IMR-90 (cell line): ENCODE measurements at regions not wholly inside any gene's neighbourhood (a gene's known extent, or its start where the extent isn't known, plus 50 kb on each side); places are given as distances from the start of the nearest gene placed in this dataset.

Experiments
- ATAC-seq: fragments of 200-7000 bp; cut with Tn5 transposase; 2 replicates; pipeline ENCODE4 v1.9.1; 2020; ENCODE audit warnings: low read depth, mild to moderate bottlenecking, moderate library complexity
- BruUV-seq: library from RNA; stranded (reverse); fragments of 400-500 nt; replicated peaks from 2 replicates; lab custom pipeline; 2021; lab: Mats Ljungman, UMichigan
- CTCF ChIA-PET: fragments of 300-600 bp; formaldehyde crosslinking; extraction: SDS; loops from one replicate; lab custom pipeline; 2021; ENCODE audit warnings: antibody characterized with exemption; lab: Yijun Ruan, JAX
- POLR2A ChIA-PET: fragments of 300-600 bp; sonication (Branson Sonifier 250); formaldehyde crosslinking; loops from one replicate; lab custom pipeline; 2022; ENCODE audit warnings: antibody characterized with exemption; ENCODE audit not compliant: unreplicated experiment; lab: Charles Lee
- DNase-seq: peaks from one replicate; pipeline ENCODE4 v3.0.0; 2013
- H2AFZ ChIP-seq: replicated peaks from 2 replicates; pipeline ENCODE3; 2013; ENCODE audit warnings: low read length, mild to moderate bottlenecking; ENCODE audit not compliant: poor library complexity
- H2AK5ac ChIP-seq: 2 replicates; pipeline ENCODE4 v1.6.1; 2013; ENCODE audit warnings: low read depth, low read length, inconsistent platforms
- H2AK9ac ChIP-seq: replicated peaks from 2 replicates; pipeline ENCODE3; 2013; ENCODE audit warnings: mild to moderate bottlenecking, low read depth, low read length, moderate library complexity; ENCODE audit not compliant: poor library complexity
- H2BK120ac ChIP-seq: 2 replicates; pipeline ENCODE4 v1.6.1; 2013; ENCODE audit warnings: low read depth, low read length, inconsistent platforms
- H2BK15ac ChIP-seq: 3 replicates; pipeline ENCODE4 v1.6.1; 2013; ENCODE audit warnings: low read depth, low read length, inconsistent platforms
- H2BK20ac ChIP-seq: 2 replicates; pipeline ENCODE4 v1.6.1; 2013; ENCODE audit warnings: low read depth, mild to moderate bottlenecking, inconsistent platforms, low read length, moderate library complexity
- H2BK5ac ChIP-seq: 2 replicates; pipeline ENCODE4 v1.6.1; 2013; ENCODE audit warnings: mild to moderate bottlenecking, low read depth, low read length, inconsistent platforms; ENCODE audit not compliant: poor library complexity, severe bottlenecking
- H3K14ac ChIP-seq: replicated peaks from 2 replicates; pipeline ENCODE4 v1.6.1; 2013; ENCODE audit warnings: low read depth, low read length, inconsistent platforms
- H3K18ac ChIP-seq: 2 replicates; pipeline ENCODE4 v1.6.1; 2013; ENCODE audit warnings: low read depth, low read length, control low read depth
- H3K23ac ChIP-seq: 2 replicates; pipeline ENCODE4 v1.6.1; 2013; ENCODE audit warnings: low read depth, low read length, inconsistent platforms
- H3K27ac ChIP-seq: 2 replicates; pipeline ENCODE4 v1.5.1; 2013; ENCODE audit warnings: mild to moderate bottlenecking, control low read depth, low read length; ENCODE audit not compliant: insufficient read depth
- H3K27me3 ChIP-seq: 2 replicates; pipeline ENCODE4 v1.6.1; 2013; ENCODE audit warnings: low read length; ENCODE audit not compliant: control insufficient read depth, insufficient read depth
- H3K36me3 ChIP-seq: 2 replicates; pipeline ENCODE4 v1.6.1; 2013; ENCODE audit warnings: low read length, mixed read lengths; ENCODE audit not compliant: control insufficient read depth, insufficient read depth
- H3K4ac ChIP-seq: 2 replicates; pipeline ENCODE4 v1.6.1; 2013; ENCODE audit warnings: low read depth, low read length, inconsistent platforms
- H3K4me1 ChIP-seq: 2 replicates; pipeline ENCODE4 v1.6.1; 2013; ENCODE audit warnings: low read length, mixed read lengths; ENCODE audit not compliant: control insufficient read depth, insufficient read depth
- H3K4me2 ChIP-seq: 2 replicates; pipeline ENCODE4 v1.6.1; 2013; ENCODE audit warnings: low read depth, mild to moderate bottlenecking, control low read depth, low read length, moderate library complexity
- H3K4me3 ChIP-seq: 2 replicates; pipeline ENCODE4 v1.5.1; 2013; ENCODE audit warnings: low read depth, mild to moderate bottlenecking, control low read depth, low read length, moderate library complexity; ENCODE audit not compliant: insufficient read depth
- H3K56ac ChIP-seq: 2 replicates; pipeline ENCODE4 v1.6.1; 2013; ENCODE audit warnings: low read length, inconsistent platforms; ENCODE audit not compliant: insufficient read depth; ENCODE audit errors: extremely low read depth
- H3K79me1 ChIP-seq, 2 experiments: 2 replicates each; pipeline ENCODE4 v1.6.1; 2013; ENCODE audit warnings: low read length in 2 of 2, inconsistent platforms in 1 of 2, low read depth in 1 of 2
- H3K9ac ChIP-seq: 2 replicates; pipeline ENCODE4 v1.6.1; 2013; ENCODE audit warnings: low read depth, low read length, control low read depth
- H3K9me1 ChIP-seq: 2 replicates; pipeline ENCODE4 v1.6.1; 2013; ENCODE audit warnings: low read length, inconsistent platforms; ENCODE audit not compliant: insufficient read depth
- H3K9me3 ChIP-seq: 2 replicates; pipeline ENCODE4 v1.6.1; 2013; ENCODE audit warnings: low read length; ENCODE audit not compliant: control insufficient read depth, insufficient read depth
- H4K20me1 ChIP-seq: 2 replicates; pipeline ENCODE4 v1.6.1; 2013; ENCODE audit warnings: low read length, inconsistent platforms; ENCODE audit not compliant: insufficient read depth
- H4K5ac ChIP-seq: 2 replicates; pipeline ENCODE4 v1.6.1; 2013; ENCODE audit warnings: mild to moderate bottlenecking, low read depth, low read length, control low read depth
- H4K8ac ChIP-seq, 2 experiments: 2 replicates each; pipeline ENCODE4 v1.6.1; 2013; ENCODE audit warnings: low read depth in 2 of 2, low read length in 2 of 2, control low read depth in 1 of 2, inconsistent platforms in 1 of 2
- H4K91ac ChIP-seq: 2 replicates; pipeline ENCODE4 v1.6.1; 2013; ENCODE audit warnings: low read depth, low read length, inconsistent platforms; ENCODE audit not compliant: insufficient read depth
- BHLHE40 ChIP-seq: fragments of 150-350 bp; IDR thresholded peaks from 2 replicates; pipeline ENCODE4 v1.6.1; 2016; ENCODE audit warnings: mild to moderate bottlenecking, low read depth, low read length
- CEBPB ChIP-seq: IDR thresholded peaks from 2 replicates; pipeline ENCODE4 v1.6.1; 2012; ENCODE audit warnings: low read depth, low read length, improper control_type of control experiment
- CHD1 ChIP-seq: IDR thresholded peaks from 2 replicates; pipeline ENCODE4 v1.6.1; 2012; ENCODE audit warnings: low read depth, low read length, improper control_type of control experiment
- FOS ChIP-seq: fragments of 150-350 bp; IDR thresholded peaks from 2 replicates; pipeline ENCODE4 v1.6.1; 2016; ENCODE audit warnings: low read depth, low read length
- MAFK ChIP-seq: IDR thresholded peaks from 2 replicates; pipeline ENCODE4 v1.6.1; 2012; ENCODE audit warnings: low read depth, low read length, improper control_type of control experiment
- MAZ ChIP-seq: IDR thresholded peaks from 2 replicates; pipeline ENCODE4 v1.6.1; 2012; ENCODE audit warnings: low read depth, mild to moderate bottlenecking, low read length, improper control_type of control experiment, moderate library complexity, borderline replicate concordance
- NFE2L2 ChIP-seq: fragments of 150-350 bp; IDR thresholded peaks from 2 replicates; pipeline ENCODE4 v1.6.1; 2016; ENCODE audit warnings: low read depth, mild to moderate bottlenecking, low read length
- POLR2A ChIP-seq: IDR thresholded peaks from 2 replicates; pipeline ENCODE4 v1.6.1; 2012; ENCODE audit warnings: mild to moderate bottlenecking, low read depth, low read length
- RAD21 ChIP-seq: IDR thresholded peaks from 2 replicates; pipeline ENCODE4 v1.6.1; 2012; ENCODE audit warnings: low read length, improper control_type of control experiment
- RCOR1 ChIP-seq: IDR thresholded peaks from 2 replicates; pipeline ENCODE4 v1.6.1; 2012; ENCODE audit warnings: mild to moderate bottlenecking, low read length, improper control_type of control experiment; ENCODE audit not compliant: insufficient replicate concordance
- SMC3 ChIP-seq: fragments of 150-350 bp; IDR thresholded peaks from 2 replicates; pipeline ENCODE4 v1.6.1; 2016; ENCODE audit warnings: low read depth, mild to moderate bottlenecking, antibody characterized with exemption, low read length, moderate library complexity
- WGBS, 2 experiments: methylation state at CpG; one replicate each; pipeline versions ENCODE4 v1.1.5 to v1.1.7; 2013; ENCODE audit warnings: missing lambda C conversion rate in 2 of 2; ENCODE audit not compliant: insufficient read length in 1 of 2; ENCODE audit errors: extremely low coverage in 2 of 2; 5-methylcytosine and 5-hydroxymethylcytosine counted together
- dilution Hi-C: fragments of 300-500 bp; cut with HindIII; formaldehyde crosslinking; loops from one replicate; pipeline ENCODE4 v1.14.3; 2018; ENCODE audit warnings: low sequenced_read_pairs; ENCODE audit not compliant: unreplicated experiment
- in situ Hi-C: fragments of 300-500 bp; cut with MboI; formaldehyde crosslinking; loops from 3 replicates; pipeline ENCODE4 v1.14.3; 2019; ENCODE audit warnings: low sequenced_read_pairs, inconsistent platforms, mixed read lengths
- intact Hi-C: fragments of 100-400 bp; cut with micrococcal nuclease; formaldehyde crosslinking; loops from 2 replicates; pipeline ENCODE4 v1.10.0; 2022
- TF ChIP-seq, protein P1 (sequence below): fragments of 150-350 bp; IDR thresholded peaks from 2 replicates; pipeline ENCODE4 v1.6.1; 2016; ENCODE audit warnings: low read depth, mild to moderate bottlenecking, low read length, moderate library complexity, borderline replicate concordance
- TF ChIP-seq, protein P2 (sequence below): fragments of 150-350 bp; IDR thresholded peaks from 2 replicates; pipeline ENCODE4 v1.6.1; 2017; ENCODE audit warnings: mild to moderate bottlenecking, antibody characterized with exemption, low read length, low read depth

DNA sequence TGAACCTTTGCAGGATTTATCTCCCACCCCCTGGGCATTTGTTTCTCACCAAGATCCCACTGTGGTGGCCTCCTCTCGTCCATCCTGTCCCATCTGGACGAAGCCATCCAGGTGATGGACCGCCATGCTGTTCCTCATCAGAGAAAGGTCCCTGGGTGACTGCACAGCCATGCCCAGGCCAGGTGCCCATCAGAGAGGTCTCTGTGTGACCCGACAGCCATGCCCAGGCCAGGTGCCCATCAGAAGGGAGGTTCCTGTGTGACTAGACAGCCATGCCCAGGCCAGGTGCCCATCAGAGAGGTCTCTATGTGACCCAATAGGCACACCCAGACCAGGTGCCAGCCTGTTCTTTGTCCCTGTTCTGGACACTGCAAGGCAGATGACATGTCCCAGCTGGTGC, 360.9 kb upstream of the SALL3 start:
- no peak overlapping the region for H2BK20ac ChIP-seq
- no peak overlapping the region for H3K27ac ChIP-seq
- H2AFZ ChIP-seq: no peak overlapping the region
- no peaks in the 10 kb centered on the region for H3K79me1 ChIP-seq
- no peak overlapping the region for H4K5ac ChIP-seq
- dilution Hi-C loops (no loop called here), intact Hi-C loops (no loop called here), in situ Hi-C loops (no loop called here)
- no peaks in the 10 kb centered on the region for H3K4me1 ChIP-seq
- peaks cover 44% of the 10 kb centered on the region for H3K9me3 ChIP-seq
- H3K9me1 ChIP-seq: no peaks in the 10 kb centered on the region
- H2BK15ac ChIP-seq: no peak overlapping the region
- DNase-seq (no peak), ATAC-seq (no peak)
- no peak overlapping the region for H3K18ac ChIP-seq
- CTCF ChIA-PET: no interaction called here
- H3K14ac ChIP-seq: no peak overlapping the region
- no peaks in the 10 kb centered on the region for H4K20me1 ChIP-seq
- no peak overlapping the region for H4K91ac ChIP-seq
- no peak overlapping the region for H3K23ac ChIP-seq
- BruUV-seq: no TSS peak
- no peak overlapping the region for H2AK5ac ChIP-seq
- no peak overlapping the region for H3K4me3 ChIP-seq
- H3K36me3 ChIP-seq: no peaks in the 10 kb centered on the region
- 0% methylated on average over 1 of the region's 4 CpGs; no CpG with 5 or more reads in 1 of the 2 experiments for WGBS, 2 experiments
- H3K9ac ChIP-seq: no peak overlapping the region
- POLR2A ChIA-PET: no interaction called here
- no peak overlapping the region for H3K4me2 ChIP-seq
- TF ChIP-seq FOS (no peak), NFE2L2 (no peak), BHLHE40 (no peak), POLR2A (no peak), MAZ (no peak), RAD21 (no peak), SMC3 (no peak), CEBPB (no peak), CHD1 (no peak), RCOR1 (no peak), MAFK (no peak)
- TF ChIP-seq, protein P1, sequence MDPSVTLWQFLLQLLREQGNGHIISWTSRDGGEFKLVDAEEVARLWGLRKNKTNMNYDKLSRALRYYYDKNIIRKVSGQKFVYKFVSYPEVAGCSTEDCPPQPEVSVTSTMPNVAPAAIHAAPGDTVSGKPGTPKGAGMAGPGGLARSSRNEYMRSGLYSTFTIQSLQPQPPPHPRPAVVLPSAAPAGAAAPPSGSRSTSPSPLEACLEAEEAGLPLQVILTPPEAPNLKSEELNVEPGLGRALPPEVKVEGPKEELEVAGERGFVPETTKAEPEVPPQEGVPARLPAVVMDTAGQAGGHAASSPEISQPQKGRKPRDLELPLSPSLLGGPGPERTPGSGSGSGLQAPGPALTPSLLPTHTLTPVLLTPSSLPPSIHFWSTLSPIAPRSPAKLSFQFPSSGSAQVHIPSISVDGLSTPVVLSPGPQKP: no peak
- TF ChIP-seq, protein P2, sequence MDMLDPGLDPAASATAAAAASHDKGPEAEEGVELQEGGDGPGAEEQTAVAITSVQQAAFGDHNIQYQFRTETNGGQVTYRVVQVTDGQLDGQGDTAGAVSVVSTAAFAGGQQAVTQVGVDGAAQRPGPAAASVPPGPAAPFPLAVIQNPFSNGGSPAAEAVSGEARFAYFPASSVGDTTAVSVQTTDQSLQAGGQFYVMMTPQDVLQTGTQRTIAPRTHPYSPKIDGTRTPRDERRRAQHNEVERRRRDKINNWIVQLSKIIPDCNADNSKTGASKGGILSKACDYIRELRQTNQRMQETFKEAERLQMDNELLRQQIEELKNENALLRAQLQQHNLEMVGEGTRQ: no peak
- H2BK5ac ChIP-seq: no peak overlapping the region
- H2BK120ac ChIP-seq: no peak overlapping the region
- H4K8ac ChIP-seq: no peak overlapping the region
- H3K56ac ChIP-seq: no peak overlapping the region
- no peaks in the 10 kb centered on the region for H3K27me3 ChIP-seq
- H2AK9ac ChIP-seq: no peak overlapping the region
- H3K4ac ChIP-seq: no peak overlapping the region
